Activated T-helper 9 cell treated with anti-CD3 and anti-CD28 coated beads, Interleukin-2, amount 50 U/mL, for 16 hours (primary cell): ENCODE measurements at regions not wholly inside any gene's neighbourhood (a gene's known extent, or its start where the extent isn't known, plus 50 kb on each side); places are given as distances from the start of the nearest gene placed in this dataset.
"Not testable (repeated sequence)": the region's sequence is repeated elsewhere in the genome, so short reads cannot be mapped to it uniquely, and the experiment has no call there.

Experiments
- DNase-seq: peaks from one replicate; pipeline ENCODE4 v3.0.0-alpha.2; 2020; ENCODE audit warnings: low read depth

DNA sequence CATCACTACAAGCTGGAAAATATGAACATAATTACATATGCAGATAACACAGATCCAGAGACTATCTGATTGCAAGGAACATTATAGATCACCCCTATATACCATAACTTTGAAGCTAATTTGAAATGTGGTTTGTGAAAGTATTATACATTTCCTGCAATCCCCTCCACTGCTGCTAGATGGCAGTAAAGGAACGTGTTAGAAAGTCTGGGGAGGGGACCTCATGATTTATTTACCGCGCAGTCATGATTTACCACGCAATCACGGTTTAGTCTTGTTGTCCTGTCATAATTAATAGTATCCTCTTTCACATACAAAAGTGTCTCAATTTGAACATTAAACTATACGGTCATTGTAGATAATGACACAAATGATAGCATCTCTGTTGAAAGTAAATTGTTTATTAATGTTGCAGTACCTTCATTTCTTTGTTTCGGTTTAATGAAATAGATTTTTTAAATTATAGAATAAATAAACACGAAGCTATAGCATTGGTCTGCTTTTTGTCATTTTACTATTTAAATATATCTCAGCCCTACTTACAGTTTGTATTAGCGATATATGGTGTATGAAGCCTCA is 145.3 kb upstream of the PRSS1 start:
- no peak for DNase-seq

DNA sequence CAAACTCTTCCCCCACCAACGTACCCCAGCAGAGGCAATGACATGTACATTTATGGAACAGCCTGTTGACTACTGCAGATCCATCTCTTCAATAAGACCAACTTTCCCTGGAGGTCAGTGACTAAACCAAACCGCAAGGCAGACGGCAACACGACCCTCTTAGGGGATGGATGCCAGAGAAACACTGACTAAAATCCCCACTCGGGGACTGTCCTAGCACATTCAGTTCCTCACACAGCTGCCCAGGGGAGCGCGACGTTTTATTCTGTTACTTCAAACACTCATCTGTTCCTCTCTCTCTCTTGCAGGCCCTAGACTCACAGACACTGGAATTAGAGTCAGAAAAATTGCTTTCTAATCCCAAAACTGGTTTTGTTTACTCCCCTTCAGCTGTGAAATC is 146.5 kb upstream of the PRSS1 start:
- DNase-seq: no peak

DNA sequence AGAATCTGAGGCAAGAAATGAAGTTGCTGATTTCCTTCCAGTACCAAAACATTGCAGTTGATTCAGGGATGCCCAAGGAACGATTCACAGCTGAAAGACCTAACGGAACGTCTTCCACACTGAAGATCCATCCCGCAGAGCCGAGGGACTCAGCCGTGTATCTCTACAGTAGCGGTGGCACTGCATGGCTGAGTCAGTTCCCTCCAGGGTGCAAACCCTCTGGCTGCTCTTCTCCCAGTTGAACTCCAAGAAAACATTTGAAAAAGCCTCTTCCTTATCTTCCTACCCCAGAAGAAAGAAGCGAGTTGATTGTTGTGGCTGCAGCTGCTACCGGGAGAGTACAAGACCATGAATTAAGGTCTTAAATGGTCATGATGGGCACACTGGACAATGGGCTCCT is 147.1 kb upstream of the PRSS1 start:
- no peak for DNase-seq

DNA sequence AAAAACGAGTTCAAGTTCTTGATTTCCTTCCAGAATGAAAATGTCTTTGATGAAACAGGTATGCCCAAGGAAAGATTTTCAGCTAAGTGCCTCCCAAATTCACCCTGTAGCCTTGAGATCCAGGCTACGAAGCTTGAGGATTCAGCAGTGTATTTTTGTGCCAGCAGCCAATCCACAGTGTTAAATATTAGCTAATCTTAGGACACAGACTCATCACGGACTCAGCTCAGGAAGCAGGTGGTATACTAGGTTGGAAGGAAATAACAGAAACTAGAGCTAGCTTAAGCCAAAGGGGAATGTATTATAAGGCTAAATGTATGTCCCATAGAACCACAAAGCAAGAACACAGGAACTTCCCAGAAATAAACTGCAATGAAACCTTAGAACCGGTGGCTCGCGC is 151.0 kb upstream of the PRSS1 start:
- DNase-seq: no peak

DNA sequence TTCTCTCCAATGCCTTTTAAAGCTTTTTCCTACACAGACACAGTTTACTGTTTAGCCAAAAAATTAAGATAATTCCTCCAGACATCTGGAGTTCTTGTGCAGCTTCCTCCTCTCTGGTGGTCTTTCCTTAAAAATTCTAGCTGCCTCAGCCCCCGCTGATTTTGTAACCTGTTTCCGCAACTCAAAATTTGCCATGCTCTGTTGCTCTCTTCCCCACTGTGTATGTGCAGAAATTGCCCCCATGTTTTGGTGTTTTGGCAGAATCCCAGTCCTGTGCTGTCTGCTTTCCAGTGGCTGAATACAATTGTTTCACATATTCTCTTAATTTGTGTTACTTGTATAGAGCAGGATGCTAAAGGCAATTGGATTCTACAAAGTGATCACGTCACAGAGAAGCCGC is 151.7 kb upstream of the PRSS1 start:
- no peak for DNase-seq

DNA sequence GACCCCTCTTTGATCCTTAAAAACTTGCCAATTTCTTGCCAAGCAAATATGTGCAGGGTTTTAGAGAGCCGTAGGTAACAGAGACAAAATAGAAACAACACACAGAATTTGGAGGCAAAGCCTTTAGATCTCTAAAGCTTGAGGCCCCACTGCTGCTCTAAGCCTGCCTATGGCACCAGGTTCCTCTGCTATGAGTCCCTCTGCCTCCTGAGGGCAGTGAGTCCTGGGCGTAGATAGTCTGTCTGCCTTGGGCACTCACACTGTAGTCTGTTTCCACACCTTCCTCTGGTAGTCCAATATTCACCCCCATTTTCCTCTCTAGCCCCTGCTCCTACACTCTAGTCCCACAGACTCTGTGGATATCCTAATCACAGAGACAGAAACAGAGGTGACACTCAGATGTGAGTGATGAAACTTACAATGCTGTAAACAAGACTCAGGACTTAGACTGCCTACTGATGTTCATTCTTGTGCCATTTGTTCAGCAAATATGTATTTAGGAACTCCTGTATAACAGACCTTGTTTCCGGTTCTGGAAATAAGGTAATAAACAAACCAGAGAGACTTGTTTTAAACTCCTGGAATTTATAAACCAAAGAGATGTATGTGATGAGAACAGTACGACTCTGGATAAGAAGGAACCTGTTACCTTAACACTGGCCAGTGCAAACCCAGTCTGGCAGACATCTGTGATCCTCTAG is 153.3 kb upstream of the PRSS1 start:
- DNase-seq: no peak

DNA sequence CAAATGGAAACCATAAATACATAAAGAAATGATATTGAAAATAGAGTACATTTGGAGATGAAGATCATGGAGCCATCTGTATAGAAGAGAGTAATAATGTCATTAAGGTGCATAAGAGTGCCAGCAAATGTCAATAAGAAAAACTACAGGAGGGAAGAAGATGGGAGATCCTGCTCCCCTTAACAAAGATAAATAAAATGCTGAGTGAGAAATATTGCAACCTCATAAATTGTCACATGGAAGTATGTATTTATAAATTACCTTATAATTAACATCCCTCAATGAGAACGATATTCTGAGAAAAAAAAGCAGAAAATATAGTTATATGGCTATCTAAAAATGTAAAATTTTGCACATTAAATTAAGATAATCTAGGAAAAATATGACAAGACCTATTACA is 155.2 kb upstream of the PRSS1 start:
- DNase-seq: no peak

DNA sequence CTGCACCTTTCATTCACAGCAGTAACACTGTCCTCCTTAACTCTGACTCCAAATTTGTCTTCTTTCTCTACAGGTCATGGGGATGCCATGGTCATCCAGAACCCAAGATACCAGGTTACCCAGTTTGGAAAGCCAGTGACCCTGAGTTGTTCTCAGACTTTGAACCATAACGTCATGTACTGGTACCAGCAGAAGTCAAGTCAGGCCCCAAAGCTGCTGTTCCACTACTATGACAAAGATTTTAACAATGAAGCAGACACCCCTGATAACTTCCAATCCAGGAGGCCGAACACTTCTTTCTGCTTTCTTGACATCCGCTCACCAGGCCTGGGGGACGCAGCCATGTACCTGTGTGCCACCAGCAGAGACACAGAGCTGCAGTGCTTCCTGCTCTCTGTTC is 156.2 kb upstream of the PRSS1 start:
- no peak for DNase-seq

DNA sequence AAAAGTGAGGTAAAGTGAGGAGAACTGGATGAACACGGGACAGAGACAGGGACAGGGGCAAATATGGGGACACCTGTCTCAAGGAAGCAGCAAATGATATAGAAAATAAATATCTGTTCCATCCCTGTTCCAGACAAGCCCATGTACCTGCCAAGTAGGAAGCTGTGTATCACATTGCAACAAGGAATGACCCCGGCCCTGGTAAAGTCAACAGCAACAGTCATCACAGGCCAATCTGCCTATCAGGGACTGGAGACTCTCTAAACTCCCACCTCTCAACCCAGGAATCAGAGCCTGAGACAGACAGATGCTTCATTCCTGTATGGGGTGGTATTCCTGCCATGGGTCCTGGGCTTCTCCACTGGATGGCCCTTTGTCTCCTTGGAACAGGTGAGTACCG is 156.6 kb upstream of the PRSS1 start:
- DNase-seq: no peak

DNA sequence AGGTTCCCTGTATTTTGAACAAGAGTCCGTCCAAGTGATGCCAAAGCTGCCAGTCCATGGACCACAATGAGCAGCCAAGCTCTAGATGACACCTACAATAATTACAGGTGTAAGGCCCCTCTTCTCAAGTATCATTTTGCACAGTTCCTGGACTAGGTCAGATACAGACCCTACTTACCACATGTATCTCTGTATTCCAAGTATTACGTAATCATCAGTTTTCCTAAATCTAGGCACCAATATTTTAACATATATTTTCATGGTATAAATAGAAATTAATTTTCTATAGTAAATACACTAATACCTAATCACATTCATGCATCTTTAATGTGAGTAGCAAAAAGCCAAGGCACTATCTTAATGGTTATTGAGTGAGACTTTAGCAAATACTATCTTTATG is 157.0 kb upstream of the PRSS1 start:
- no peak for DNase-seq

DNA sequence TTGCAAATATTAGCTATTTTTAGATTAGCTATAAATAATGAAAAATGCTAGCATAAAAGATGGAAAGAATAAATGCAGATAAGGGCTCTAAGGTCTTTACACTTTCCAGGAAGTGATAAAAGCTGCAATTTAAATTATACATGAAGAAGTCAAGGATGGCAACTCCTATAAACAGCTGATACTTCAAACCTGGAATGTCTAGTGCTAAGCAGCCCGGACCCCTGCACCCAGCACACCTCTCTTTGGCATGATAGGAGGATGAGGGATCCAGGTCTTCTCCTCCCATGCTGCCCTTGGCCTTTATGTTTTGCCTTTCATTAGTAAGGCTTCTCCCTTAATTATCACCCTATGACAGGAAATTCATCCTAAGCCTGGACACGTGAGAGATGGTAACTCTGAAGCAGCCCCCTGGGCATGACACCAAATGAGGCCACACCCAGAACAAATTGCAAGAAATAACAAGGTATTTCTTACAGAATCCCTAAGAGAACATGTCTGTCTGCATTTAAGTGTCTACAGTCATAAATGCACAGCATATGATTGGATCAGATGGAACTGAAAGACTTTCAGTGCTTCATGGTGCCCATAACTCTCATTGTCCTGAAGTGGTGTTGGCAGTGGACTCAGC is 158.3 kb upstream of the PRSS1 start:
- DNase-seq: no peak

DNA sequence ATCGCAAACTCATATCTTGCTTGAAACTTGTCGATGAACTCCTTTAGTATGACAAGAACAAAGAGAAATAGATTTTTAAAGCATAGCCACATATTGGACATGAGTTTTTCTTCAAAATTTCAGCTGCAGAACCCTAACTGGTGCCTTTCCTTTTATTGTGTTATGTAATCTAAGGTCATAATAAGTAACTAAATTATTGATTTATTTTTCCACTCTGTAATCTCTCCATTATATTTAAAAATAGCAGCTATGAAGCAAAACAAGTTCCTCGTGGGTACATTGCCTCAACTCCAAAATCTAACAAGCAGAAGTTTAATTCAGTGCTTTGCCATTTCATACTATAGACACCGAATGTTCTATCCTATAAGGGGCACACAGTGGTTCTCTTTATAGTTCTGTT is 159.2 kb upstream of the PRSS1 start:
- DNase-seq: no peak

DNA sequence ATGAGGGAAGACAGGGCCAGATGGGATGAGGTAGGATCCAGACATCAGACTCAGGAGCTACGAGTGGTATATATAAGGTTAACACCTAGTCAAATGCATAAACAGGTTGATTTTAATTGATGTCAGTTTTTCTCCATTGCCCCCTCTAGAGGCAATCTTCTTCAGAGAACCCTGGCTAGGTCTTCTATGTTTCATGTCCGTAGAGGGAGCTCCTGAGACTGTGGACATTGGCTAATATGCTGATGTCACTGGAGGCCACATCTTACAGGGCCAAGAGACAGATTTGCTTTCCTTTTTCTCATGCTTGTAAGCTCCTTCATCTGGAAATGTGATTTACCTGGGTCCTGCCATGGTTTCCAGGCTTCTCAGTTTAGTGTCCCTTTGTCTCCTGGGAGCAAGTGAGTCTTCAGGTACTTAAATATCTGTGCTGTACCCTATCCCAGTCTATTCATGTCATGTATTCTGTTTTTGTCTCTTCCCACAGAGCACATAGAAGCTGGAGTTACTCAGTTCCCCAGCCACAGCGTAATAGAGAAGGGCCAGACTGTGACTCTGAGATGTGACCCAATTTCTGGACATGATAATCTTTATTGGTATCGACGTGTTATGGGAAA is 161.6 kb upstream of the PRSS1 start:
- no peak for DNase-seq

DNA sequence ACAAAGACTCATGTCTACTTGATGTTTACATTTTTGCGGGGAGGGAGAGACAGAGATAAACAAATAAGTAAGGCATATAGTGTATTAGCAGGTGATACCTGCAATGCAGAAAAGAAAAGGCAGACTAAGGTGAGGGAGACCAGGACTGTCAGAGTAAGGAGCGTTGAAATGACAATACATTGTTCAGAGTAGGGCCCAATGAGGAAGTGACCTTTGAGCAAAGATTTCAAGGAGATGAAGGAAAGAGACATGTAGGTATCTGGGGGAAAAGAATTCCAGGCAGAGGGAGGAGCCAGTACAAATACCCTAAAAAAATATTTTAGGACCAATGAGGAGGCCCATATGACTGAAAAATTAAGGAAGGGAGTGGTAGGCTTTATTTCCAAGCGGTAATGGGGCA is 162.7 kb upstream of the PRSS1 start:
- no peak for DNase-seq

DNA sequence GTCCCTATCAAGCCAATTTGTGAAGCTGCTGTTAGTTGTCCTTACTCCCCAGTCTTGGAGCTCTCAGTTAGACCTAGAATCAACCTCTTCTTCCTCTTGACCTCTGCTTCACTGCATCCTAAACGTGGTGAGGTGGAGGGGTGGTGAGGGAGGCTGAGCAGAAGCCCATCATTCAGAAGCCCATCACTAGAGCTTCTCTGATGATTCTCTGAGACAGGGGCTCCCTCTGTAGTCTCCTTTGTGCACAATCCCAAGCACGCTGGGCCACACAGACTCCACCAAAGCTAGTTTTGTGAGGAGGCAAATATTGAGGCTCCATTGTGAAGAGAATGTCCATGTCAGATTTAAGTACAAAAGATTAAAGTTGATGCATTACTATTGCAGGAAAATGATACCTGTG is 163.8 kb upstream of the PRSS1 start:
- no peak for DNase-seq

DNA sequence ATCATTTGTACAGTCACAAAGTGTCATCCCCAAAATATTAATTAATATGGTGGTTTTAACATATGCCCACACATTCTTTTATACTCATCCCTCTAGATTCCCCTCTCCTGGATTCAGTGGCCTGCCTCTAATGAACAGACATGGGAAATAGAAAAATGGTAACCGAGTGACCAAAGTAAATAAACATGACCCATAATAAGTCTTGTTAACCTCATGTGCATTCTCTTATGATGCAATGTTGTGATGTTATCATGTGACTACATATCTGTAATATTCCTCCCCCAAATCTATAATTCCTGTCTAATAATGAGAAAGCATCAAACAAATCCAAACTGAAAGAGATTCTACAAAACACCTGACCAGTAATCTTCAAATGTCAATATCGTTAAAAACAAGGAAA is 164.5 kb upstream of the PRSS1 start:
- no peak for DNase-seq

DNA sequence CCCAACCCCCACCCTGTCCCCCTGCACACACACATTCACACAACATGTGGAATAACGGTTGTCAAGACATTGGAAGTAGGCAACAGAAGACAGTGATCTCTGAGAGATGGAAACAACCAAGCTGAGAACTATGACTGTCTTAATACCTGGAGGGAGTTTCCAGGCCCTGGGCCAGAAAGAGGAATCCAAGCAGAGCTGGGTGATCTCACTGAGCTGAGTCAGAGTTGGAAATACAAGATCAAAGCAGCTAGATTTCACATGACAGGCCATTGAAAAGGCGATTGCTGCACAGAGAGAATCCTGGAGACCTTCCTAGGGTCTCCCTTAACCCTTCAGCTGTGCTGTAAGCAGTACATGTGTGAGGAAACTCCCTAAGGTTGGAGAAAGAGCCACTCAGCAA is 165.8 kb upstream of the PRSS1 start:
- no peak for DNase-seq

DNA sequence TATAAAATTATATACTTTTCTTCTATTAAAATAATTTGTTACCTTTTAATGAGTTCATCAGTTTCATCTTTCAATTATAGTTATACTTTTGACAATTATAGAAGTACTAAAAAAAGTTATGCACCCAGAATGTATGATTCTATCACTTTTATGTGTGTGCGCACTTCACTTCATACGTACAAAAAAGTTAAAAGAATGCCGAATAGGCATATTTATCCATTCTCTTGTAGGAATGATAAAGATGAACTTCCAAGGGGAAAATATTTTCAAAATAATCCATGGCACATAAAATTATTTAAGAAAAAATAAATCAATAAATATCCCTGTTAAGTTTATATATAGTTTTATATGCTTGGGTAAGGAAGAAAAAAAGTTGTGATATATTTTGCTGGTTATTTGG is 166.9 kb upstream of the PRSS1 start:
- no peak for DNase-seq

DNA sequence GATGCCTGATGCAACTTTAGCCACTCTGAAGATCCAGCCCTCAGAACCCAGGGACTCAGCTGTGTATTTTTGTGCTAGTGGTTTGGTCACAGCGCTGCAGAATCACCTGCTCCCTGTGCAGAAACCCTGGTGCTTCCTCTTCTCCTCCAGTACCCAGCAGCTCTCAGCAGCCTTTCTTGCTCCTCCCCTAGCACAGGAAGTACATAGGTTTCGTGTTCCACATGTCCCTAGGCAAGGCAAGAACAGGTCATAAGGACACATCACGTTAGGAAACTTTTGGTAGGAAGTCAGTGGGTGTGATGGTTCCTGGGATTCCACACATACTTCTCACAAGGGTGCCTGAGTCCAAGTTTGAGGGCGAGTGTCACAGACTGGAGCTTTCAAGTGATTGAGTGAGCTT is 167.9 kb upstream of the PRSS1 start:
- no peak for DNase-seq

DNA sequence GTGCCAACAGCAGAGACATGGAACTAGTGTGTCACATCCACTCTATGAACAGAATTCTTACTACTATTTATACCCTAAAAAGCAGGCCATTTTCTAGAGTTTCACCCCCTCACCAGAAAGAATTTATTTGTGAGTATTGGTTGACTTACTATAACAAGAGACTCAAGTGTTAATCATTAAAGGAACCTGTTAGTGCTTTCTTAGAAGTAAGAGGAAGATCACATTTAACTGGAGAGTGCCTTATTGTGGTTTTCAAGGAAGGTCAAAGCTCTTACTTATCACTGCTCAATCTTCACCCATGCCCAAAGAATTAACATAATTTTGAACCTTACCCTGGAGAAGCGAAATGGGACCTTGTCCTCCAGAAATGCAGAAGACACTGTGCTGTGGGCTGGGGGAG is 169.3 kb upstream of the PRSS1 start:
- DNase-seq: no peak

DNA sequence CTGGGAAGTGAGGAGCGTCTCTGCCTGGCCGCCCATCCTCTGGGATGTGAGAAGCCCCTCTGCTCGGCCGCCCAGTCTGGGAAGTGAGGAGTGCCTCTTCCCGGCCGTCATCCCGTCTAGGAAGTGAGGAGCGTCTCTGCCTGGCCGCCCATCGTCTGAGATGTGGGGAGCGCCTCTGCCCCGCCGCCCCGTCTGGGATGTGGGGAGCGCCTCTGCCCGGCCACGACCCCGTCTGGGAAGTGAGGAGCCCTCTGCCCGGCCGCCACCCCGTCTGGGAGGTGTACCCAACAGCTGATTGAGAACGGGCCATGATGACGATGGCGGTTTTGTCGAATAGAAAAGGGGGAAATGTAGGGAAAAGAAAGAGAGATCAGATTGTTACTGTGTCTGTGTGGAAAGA is 173.9 kb upstream of the PRSS1 start:
- not testable (repeated sequence) for DNase-seq

DNA sequence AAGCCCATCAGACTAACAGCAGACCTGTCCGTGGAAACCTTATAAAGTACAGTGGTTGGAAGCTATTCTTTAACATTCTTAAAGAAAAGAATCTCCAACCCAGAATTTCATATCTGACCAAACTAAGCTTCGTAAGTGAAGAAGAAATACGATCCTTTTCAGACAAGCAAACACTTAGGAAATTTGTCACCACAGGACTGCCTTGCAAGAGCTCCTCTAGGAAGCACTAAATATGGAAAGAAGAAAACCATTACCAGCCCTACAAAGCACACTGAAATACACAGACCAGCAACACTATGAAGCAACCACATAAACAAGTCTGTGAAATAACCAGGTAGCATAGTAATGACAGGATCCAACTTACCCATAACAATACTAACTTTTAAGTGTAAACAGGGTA is 177.7 kb upstream of the PRSS1 start:
- DNase-seq: no peak

DNA sequence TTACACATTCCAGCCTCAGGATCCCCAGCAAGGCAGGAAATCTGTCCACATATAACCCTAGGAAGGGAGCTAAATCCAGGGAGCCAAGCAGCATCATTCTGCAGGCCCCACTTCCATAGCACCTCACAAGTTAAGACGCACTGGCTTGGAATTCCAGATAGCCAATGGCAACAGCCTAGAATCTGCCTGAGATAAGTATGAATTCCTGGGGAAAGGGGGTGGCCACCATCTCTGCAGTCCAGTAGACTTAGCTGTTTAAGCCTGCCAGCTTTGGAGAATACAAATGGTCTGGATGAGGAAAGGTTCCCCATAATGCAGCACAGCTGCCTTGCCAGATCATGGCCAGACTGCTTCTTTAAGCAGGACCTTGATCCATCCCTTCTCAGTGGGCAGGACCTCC is 179.4 kb upstream of the PRSS1 start:
- no peak for DNase-seq
